ENCODE measurements at regions not wholly inside any gene's neighbourhood (a gene's known extent, or its start where the extent isn't known, plus 50 kb on each side); places are given as distances from the start of the nearest gene placed in this dataset.

- DNase-seq (ENCODE audit: low read depth), result no peak
- no peak for TF ChIP-seq CTCF (conservative IDR thresholded peaks at IDR 0.05; ENCODE audit: control insufficient read depth, insufficient read depth, low read depth, low read length)
- H3K4me3 ChIP-seq (ENCODE audit: control insufficient read depth, low read depth, low read length), result no peak overlapping the region
Measured at GRCh38 chr3:118472586-118472985, 562.1 kb downstream of the IGSF11 start.

- H3K4me3 ChIP-seq (ENCODE audit: control insufficient read depth, low read depth, low read length), result no peak overlapping the region
- TF ChIP-seq CTCF (conservative IDR thresholded peaks at IDR 0.05; ENCODE audit: control insufficient read depth, insufficient read depth, low read depth, low read length), result no peak
- DNase-seq (ENCODE audit: low read depth), result no peak
Measured at GRCh38 chr3:118473343-118473742, 561.3 kb downstream of the IGSF11 start.

GRCh38 chr3:118476885-118477618 is 557.6 kb downstream of the IGSF11 start:
- TF ChIP-seq CTCF (conservative IDR thresholded peaks at IDR 0.05; ENCODE audit: control insufficient read depth, insufficient read depth, low read depth, low read length), result no peak
- DNase-seq (ENCODE audit: low read depth), result no peak
- no peak overlapping the region for H3K4me3 ChIP-seq (ENCODE audit: control insufficient read depth, low read depth, low read length)

GRCh38 chr3:118477768-118478167 is 556.9 kb downstream of the IGSF11 start:
- TF ChIP-seq CTCF (conservative IDR thresholded peaks at IDR 0.05; ENCODE audit: control insufficient read depth, insufficient read depth, low read depth, low read length), result no peak
- no peak for DNase-seq (ENCODE audit: low read depth)
- H3K4me3 ChIP-seq (ENCODE audit: control insufficient read depth, low read depth, low read length), result no peak overlapping the region

GRCh38 chr3:118478706-118479276 is 555.9 kb downstream of the IGSF11 start:
- H3K4me3 ChIP-seq (ENCODE audit: control insufficient read depth, low read depth, low read length), result no peak overlapping the region
- TF ChIP-seq CTCF (conservative IDR thresholded peaks at IDR 0.05; ENCODE audit: control insufficient read depth, insufficient read depth, low read depth, low read length), result no peak
- no peak for DNase-seq (ENCODE audit: low read depth)

GRCh38 chr3:118479376-118479775 is 555.3 kb downstream of the IGSF11 start:
- TF ChIP-seq CTCF (conservative IDR thresholded peaks at IDR 0.05; ENCODE audit: control insufficient read depth, insufficient read depth, low read depth, low read length), result no peak
- DNase-seq (ENCODE audit: low read depth), result no peak
- no peak overlapping the region for H3K4me3 ChIP-seq (ENCODE audit: control insufficient read depth, low read depth, low read length)

All from fibroblast of mammary gland (primary cell).